UCSD-AML1 (cell line): ENCODE measurements at regions not wholly inside any gene's neighbourhood (a gene's known extent, or its start where the extent isn't known, plus 50 kb on each side); places are given as distances from the start of the nearest gene placed in this dataset.
"Not testable (repeated sequence)": the region's sequence is repeated elsewhere in the genome, so short reads cannot be mapped to it uniquely, and the experiment has no call there.

Source experiments
- DNase-seq: peaks from one replicate; lab custom pipeline; 2025; ENCODE audit not compliant: unreplicated experiment; lab: John Stamatoyannopoulos, UW

GRCh38 chr20:33908336-33908735 is 85.4 kb upstream of the RALY start:
- no peak for DNase-seq

- no peak for DNase-seq
These were observed 84.8 kb upstream of the RALY start for GRCh38 chr20:33908868-33909267.

- DNase-seq: no peak
These were observed 84.3 kb upstream of the RALY start for GRCh38 chr20:33909331-33909921.

GRCh38 chr20:33910056-33910455 is 83.7 kb upstream of the RALY start:
- no peak for DNase-seq

GRCh38 chr20:33910529-33911327 is 83.0 kb upstream of the RALY start:
- DNase-seq: no peak

GRCh38 chr20:33914919-33915318 is 78.8 kb upstream of the RALY start:
- DNase-seq: no peak

- peak; percentile 50 for DNase-seq
These were observed 77.9 kb upstream of the RALY start for GRCh38 chr20:33915726-33916331.

- DNase-seq: no peak
These were observed 76.9 kb upstream of the RALY start for GRCh38 chr20:33916768-33917167.

- no peak for DNase-seq
These were observed 75.7 kb upstream of the RALY start for GRCh38 chr20:33917831-33918525.

GRCh38 chr20:33918662-33919061 is 75.0 kb upstream of the RALY start:
- DNase-seq: no peak

GRCh38 chr20:33919653-33920052 is 74.1 kb upstream of the RALY start:
- DNase-seq: no peak

- DNase-seq: no peak
These were observed 71.5 kb upstream of the RALY start for GRCh38 chr20:33922224-33922623.

GRCh38 chr20:33923740-33924139 is 70.0 kb upstream of the RALY start:
- no peak for DNase-seq

- no peak for DNase-seq
These were observed 67.8 kb upstream of the RALY start for GRCh38 chr20:33925867-33926266.

- DNase-seq: no peak
These were observed 67.3 kb upstream of the RALY start for GRCh38 chr20:33926425-33926824.

GRCh38 chr20:33927724-33928123 is 66.0 kb upstream of the RALY start:
- no peak for DNase-seq

- DNase-seq: no peak
These were observed 63.8 kb upstream of the RALY start for GRCh38 chr20:33929917-33930316.

GRCh38 chr20:33933469-33933909 is 60.2 kb upstream of the RALY start:
- peak; percentile 60 for DNase-seq

- DNase-seq: no peak
These were observed 57.1 kb upstream of the RALY start for GRCh38 chr20:33936656-33937055.

- not testable (repeated sequence) for DNase-seq
These were observed 54.7 kb upstream of the RALY start for GRCh38 chr20:33939031-33939430.

GRCh38 chr20:33940666-33941065 is 53.0 kb upstream of the RALY start:
- DNase-seq: no peak
